K562 (cell line): ENCODE measurements at regions not wholly inside any gene's neighbourhood (a gene's known extent, or its start where the extent isn't known, plus 50 kb on each side); places are given as distances from the start of the nearest gene placed in this dataset.

ENCODE experiments used
- CEBPG ChIP-seq, 3 experiments: fragments of 200-800 bp in 1 of 3; sonication (Bioruptor generic) in 1 of 3; sonication (generic) in 1 of 3; formaldehyde crosslinking in 1 of 3; IDR thresholded peaks in 2 of 3; conservative IDR thresholded peaks in 1 of 3; 2 replicates each; pipeline versions ENCODE4 v1.6.1 to v1.8.0; 2016 to 2022; ENCODE audit warnings: missing compliant biosample characterization in 2 of 3, missing genetic modification characterization in 2 of 3, mild to moderate bottlenecking in 1 of 3, missing genetic modification reagents in 1 of 3
- FOXK1 ChIP-seq: sonication (generic); formaldehyde crosslinking; IDR thresholded peaks from 2 replicates; pipeline ENCODE4 v1.8.0; 2022; ENCODE audit warnings: missing genetic modification reagents, mild to moderate bottlenecking, borderline replicate concordance
- GABPB1 ChIP-seq: sonication (generic); formaldehyde crosslinking; IDR thresholded peaks from 2 replicates; pipeline ENCODE4 v1.8.0; 2022; ENCODE audit warnings: mild to moderate bottlenecking, missing genetic modification reagents
- HDAC8 ChIP-seq: fragments of 450-650 bp; IDR thresholded peaks from 2 replicates; pipeline ENCODE4 v1.6.1; 2016; ENCODE audit warnings: mild to moderate bottlenecking, missing genetic modification characterization, moderate library complexity, missing compliant biosample characterization
- NCOA4 ChIP-seq: fragments of 450-650 bp; IDR thresholded peaks from 2 replicates; pipeline ENCODE4 v1.6.1; 2018; ENCODE audit warnings: mild to moderate bottlenecking; ENCODE audit not compliant: partially characterized antibody
- TAF7 ChIP-seq: fragments of 450-650 bp; IDR thresholded peaks from 2 replicates; pipeline ENCODE4 v1.6.1; 2016; ENCODE audit warnings: missing genetic modification characterization, missing compliant biosample characterization
- THRB ChIP-seq: fragments of 450-650 bp; formaldehyde crosslinking; conservative IDR thresholded peaks from 2 replicates; pipeline ENCODE4 v1.4.0; 2022; ENCODE audit warnings: mild to moderate bottlenecking, missing genetic modification characterization
- ZBTB12 ChIP-seq: fragments of 250-450 bp; sonication (Bioruptor Pico); IDR thresholded peaks from 2 replicates; pipeline ENCODE4 v1.4.0; 2020
- ZBTB5 ChIP-seq: fragments of 450-650 bp; IDR thresholded peaks from 2 replicates; pipeline ENCODE4 v1.6.1; 2017; ENCODE audit warnings: antibody characterized with exemption
- ZNF407 ChIP-seq: fragments of 450-650 bp; IDR thresholded peaks from 2 replicates; pipeline ENCODE4 v1.6.1; 2016; ENCODE audit warnings: low read depth

- TF ChIP-seq ZNF407 (no peak), FOXK1 (CRISPR knock-in tag) (no peak), TAF7 (tag) (no peak), NCOA4 (no peak), THRB (CRISPR knock-in tag) (no peak), CEBPG (CRISPR knock-in tag; IDR thresholded peaks at IDR 0.05) (no peak), CEBPG (tag; conservative IDR thresholded peaks at IDR 0.05 in 1 of 2, IDR thresholded peaks at IDR 0.05 in 1 of 2) (no peak), ZBTB12 (CRISPR knock-in tag) (no peak), HDAC8 (tag) (no peak), GABPB1 (no peak), ZBTB5 (no peak)
Observed at GRCh38 chr3:177683586-177683985, 486.3 kb upstream of the TBL1XR1 start (continued).
